ENCODE measurements at regions not wholly inside any gene's neighbourhood (a gene's known extent, or its start where the extent isn't known, plus 50 kb on each side); places are given as distances from the start of the nearest gene placed in this dataset.

- TF ChIP-seq TAF1 (IDR thresholded peaks at IDR 0.05; ENCODE audit: borderline replicate concordance, insufficient read depth, low read length) (no peak), FOXP2 (optimal IDR thresholded peaks at IDR 0.05; ENCODE audit: borderline replicate concordance, extremely low read depth, extremely low read length, insufficient read depth) (no peak), SIN3A (IDR thresholded peaks at IDR 0.05; ENCODE audit: borderline replicate concordance, insufficient read depth, low read length) (no peak), REST (IDR thresholded peaks at IDR 0.05; ENCODE audit: insufficient read depth in 1 of 2, low read depth in 2 of 2, low read length in 2 of 2) (no peak)
Measured at GRCh38 chr15:47399100-47399499, 318.2 kb upstream of the SEMA6D start.

GRCh38 chr15:47400603-47401002, 316.7 kb upstream of the SEMA6D start:
- TF ChIP-seq SIN3A (IDR thresholded peaks at IDR 0.05; ENCODE audit: borderline replicate concordance, insufficient read depth, low read length) (no peak), REST (IDR thresholded peaks at IDR 0.05; ENCODE audit: insufficient read depth in 1 of 2, low read depth in 2 of 2, low read length in 2 of 2) (no peak), FOXP2 (optimal IDR thresholded peaks at IDR 0.05; ENCODE audit: borderline replicate concordance, extremely low read depth, extremely low read length, insufficient read depth) (no peak)

- TF ChIP-seq FOXP2 (optimal IDR thresholded peaks at IDR 0.05; ENCODE audit: borderline replicate concordance, extremely low read depth, extremely low read length, insufficient read depth) (no peak), POLR2AphosphoS5 (IDR thresholded peaks at IDR 0.05; ENCODE audit: low read depth, low read length) (no peak)
Measured at GRCh38 chr15:47401427-47401826, 315.9 kb upstream of the SEMA6D start.

GRCh38 chr15:47402829-47403228, 314.5 kb upstream of the SEMA6D start:
- no peak for TF ChIP-seq SIN3A (IDR thresholded peaks at IDR 0.05; ENCODE audit: borderline replicate concordance, insufficient read depth, low read length)
- TF ChIP-seq REST (IDR thresholded peaks at IDR 0.05; ENCODE audit: insufficient read depth in 1 of 2, low read depth in 2 of 2, low read length in 2 of 2) = no peak
- no peak for TF ChIP-seq POLR2AphosphoS5 (IDR thresholded peaks at IDR 0.05; ENCODE audit: low read depth, low read length)
- no peak for TF ChIP-seq FOXP2 (optimal IDR thresholded peaks at IDR 0.05; ENCODE audit: borderline replicate concordance, extremely low read depth, extremely low read length, insufficient read depth)
- TF ChIP-seq TAF1 (IDR thresholded peaks at IDR 0.05; ENCODE audit: borderline replicate concordance, insufficient read depth, low read length) = no peak

GRCh38 chr15:47404877-47405276, 312.4 kb upstream of the SEMA6D start:
- TF ChIP-seq TAF1 (IDR thresholded peaks at IDR 0.05; ENCODE audit: borderline replicate concordance, insufficient read depth, low read length) (no peak), FOXP2 (optimal IDR thresholded peaks at IDR 0.05; ENCODE audit: borderline replicate concordance, extremely low read depth, extremely low read length, insufficient read depth) (no peak), SIN3A (IDR thresholded peaks at IDR 0.05; ENCODE audit: borderline replicate concordance, insufficient read depth, low read length) (no peak), POLR2AphosphoS5 (IDR thresholded peaks at IDR 0.05; ENCODE audit: low read depth, low read length) (no peak), REST (IDR thresholded peaks at IDR 0.05; ENCODE audit: insufficient read depth in 1 of 2, low read depth in 2 of 2, low read length in 2 of 2) (no peak)
